GM12878 (cell line): ENCODE measurements at regions not wholly inside any gene's neighbourhood (a gene's known extent, or its start where the extent isn't known, plus 50 kb on each side); places are given as distances from the start of the nearest gene placed in this dataset.

Experiments used
- ATAC-seq: fragments of 200-7000 bp; cut with Tn5 transposase; 3 replicates; pipeline ENCODE4 v1.9.1; 2020; ENCODE audit warnings: mild to moderate bottlenecking, moderate library complexity
- BruUV-seq: library from RNA; stranded (reverse); fragments of 400-500 nt; replicated peaks from 2 replicates; lab custom pipeline; 2021; lab: Mats Ljungman, UMichigan
- CTCF ChIA-PET: fragments of 300-600 bp; sonication (Branson Sonifier 250); formaldehyde crosslinking; extraction: SDS; loops from one replicate; lab custom pipeline; 2021; ENCODE audit warnings: inconsistent platforms; lab: Yijun Ruan, JAX
- POLR2A ChIA-PET: fragments of 350-600 bp; formaldehyde crosslinking; extraction: SDS; loops from one replicate; lab custom pipeline; 2021; ENCODE audit warnings: inconsistent platforms; lab: Charles Lee
- RAD21 ChIA-PET: fragments of 300-600 bp; sonication (Branson Sonifier 250); formaldehyde crosslinking; loops from one replicate; lab custom pipeline; 2023; ENCODE audit warnings: antibody characterized with exemption; ENCODE audit not compliant: unreplicated experiment; lab: Charles Lee
- SMC1A ChIA-PET: fragments of 300-600 bp; sonication (Branson Sonifier 250); formaldehyde crosslinking; loops from one replicate; lab custom pipeline; 2023; ENCODE audit not compliant: unreplicated experiment, uncharacterized antibody; lab: Charles Lee
- DNase-seq: peaks from one replicate; pipeline ENCODE4 v3.0.0-alpha.2; 2011; ENCODE audit warnings: low read depth, low spot score
- FAIRE-seq: peaks from 3 replicates; lab custom pipeline; 2011; peaks lifted over from hg19 to GRCh38; lab: Jason Lieb, UNC
- H2AFZ ChIP-seq: 2 replicates; pipeline ENCODE4 v1.6.0; 2011; ENCODE audit warnings: low read depth, low read length, control low read depth; ENCODE audit not compliant: control insufficient read depth
- H3K27ac ChIP-seq: 2 replicates; pipeline ENCODE4 v1.5.1; 2011; ENCODE audit warnings: control low read depth; ENCODE audit not compliant: control insufficient read depth, insufficient read depth
- H3K27me3 ChIP-seq, 2 experiments: replicated peaks in 1 of 2; 2 replicates each; pipeline versions ENCODE4 v1.6.0 to v1.6.1; 2011; ENCODE audit warnings: low read length in 1 of 2; ENCODE audit not compliant: control insufficient read depth in 2 of 2, insufficient read depth in 2 of 2
- H3K36me3 ChIP-seq, 2 experiments: 2 replicates each; pipeline ENCODE4 v1.5.1; 2011; ENCODE audit warnings: low read length in 1 of 2; ENCODE audit not compliant: control insufficient read depth in 2 of 2, insufficient read depth in 2 of 2
- H3K4me1 ChIP-seq: 2 replicates; pipeline ENCODE4 v1.6.1; 2011; ENCODE audit warnings: mild to moderate bottlenecking, low read length, moderate library complexity, mixed read lengths; ENCODE audit not compliant: control insufficient read depth, insufficient read depth
- H3K4me2 ChIP-seq: 2 replicates; pipeline ENCODE4 v1.6.0; 2011; ENCODE audit warnings: control low read depth; ENCODE audit not compliant: control insufficient read depth, insufficient read depth
- H3K4me3 ChIP-seq: fragments of 200-600 bp; sonication (generic); 2 replicates; pipeline ENCODE4 v1.5.1; 2016
- H3K79me2 ChIP-seq: 2 replicates; pipeline ENCODE4 v1.6.0; 2011; ENCODE audit warnings: low read length; ENCODE audit not compliant: control insufficient read depth, insufficient read depth
- H3K9ac ChIP-seq: 2 replicates; pipeline ENCODE4 v1.8.0; 2011; ENCODE audit warnings: low read length, control low read depth, mixed read lengths; ENCODE audit not compliant: control insufficient read depth, insufficient read depth
- H3K9me3 ChIP-seq: replicated peaks from 3 replicates; pipeline ENCODE4 v1.5.1; 2011; ENCODE audit warnings: mild to moderate bottlenecking, low read length; ENCODE audit not compliant: control insufficient read depth, insufficient read depth
- H4K20me1 ChIP-seq: 2 replicates; pipeline ENCODE4 v1.6.0; 2011; ENCODE audit not compliant: control insufficient read depth, insufficient read depth
- BRCA1 ChIP-seq: IDR thresholded peaks from 2 replicates; pipeline ENCODE4 v1.6.1; 2011; ENCODE audit warnings: low read depth, low read length, improper control_type of control experiment
- EZH2 ChIP-seq: IDR thresholded peaks from 2 replicates; pipeline ENCODE4 v1.6.1; 2012; ENCODE audit warnings: low read depth, mild to moderate bottlenecking, control low read depth, inconsistent platforms, low read length, borderline replicate concordance; ENCODE audit not compliant: control insufficient read depth
- GABPA ChIP-seq: IDR thresholded peaks from 2 replicates; pipeline ENCODE4 v1.6.1; 2014; ENCODE audit warnings: antibody characterized with exemption, low read depth, mild to moderate bottlenecking, inconsistent platforms
- HCFC1 ChIP-seq: fragments of 150-350 bp; IDR thresholded peaks from 2 replicates; pipeline ENCODE4 v1.6.1; 2014; ENCODE audit warnings: low read length
- JUND ChIP-seq: IDR thresholded peaks from 2 replicates; pipeline ENCODE4 v1.6.1; 2012; ENCODE audit warnings: low read depth, mild to moderate bottlenecking, low read length, improper control_type of control experiment, moderate library complexity
- NR2C2 ChIP-seq: IDR thresholded peaks from 2 replicates; pipeline ENCODE4 v1.6.1; 2011; ENCODE audit warnings: borderline replicate concordance, low read depth; ENCODE audit not compliant: control insufficient read depth, insufficient read length
- RBBP5 ChIP-seq: fragments of 200-600 bp; sonication (generic); conservative IDR thresholded peaks from 2 replicates; pipeline ENCODE4 v1.6.1; 2016
- SMAD5 ChIP-seq: IDR thresholded peaks from 2 replicates; pipeline ENCODE4 v1.6.1; 2016; ENCODE audit warnings: antibody characterized with exemption, low read depth
- ZBTB33 ChIP-seq: fragments of 450-650 bp; IDR thresholded peaks from 2 replicates; pipeline ENCODE4 v1.6.1; 2017; ENCODE audit warnings: mild to moderate bottlenecking
- ZNF274 ChIP-seq: IDR thresholded peaks from one replicate; pipeline ENCODE4 v1.8.0; 2011; ENCODE audit not compliant: insufficient read length, insufficient read depth
- WGBS: methylation state at CpG from one replicate; pipeline ENCODE4 v1.1.6; 2016; ENCODE audit warnings: low lambda C conversion rate; ENCODE audit not compliant: insufficient replicate concordance, insufficient coverage; ENCODE audit errors: missing lambda C conversion rate; 5-methylcytosine and 5-hydroxymethylcytosine counted together
- in situ Hi-C: fragments of 300-500 bp; cut with MboI; formaldehyde crosslinking; loops from 9 replicates; pipeline ENCODE4 v1.14.3; 2018; ENCODE audit warnings: mixed read lengths
- intact Hi-C: fragments of 100-400 bp; cut with micrococcal nuclease; formaldehyde crosslinking; loops from one replicate; pipeline ENCODE4 v1.14.2; 2022; ENCODE audit not compliant: unreplicated experiment

DNA sequence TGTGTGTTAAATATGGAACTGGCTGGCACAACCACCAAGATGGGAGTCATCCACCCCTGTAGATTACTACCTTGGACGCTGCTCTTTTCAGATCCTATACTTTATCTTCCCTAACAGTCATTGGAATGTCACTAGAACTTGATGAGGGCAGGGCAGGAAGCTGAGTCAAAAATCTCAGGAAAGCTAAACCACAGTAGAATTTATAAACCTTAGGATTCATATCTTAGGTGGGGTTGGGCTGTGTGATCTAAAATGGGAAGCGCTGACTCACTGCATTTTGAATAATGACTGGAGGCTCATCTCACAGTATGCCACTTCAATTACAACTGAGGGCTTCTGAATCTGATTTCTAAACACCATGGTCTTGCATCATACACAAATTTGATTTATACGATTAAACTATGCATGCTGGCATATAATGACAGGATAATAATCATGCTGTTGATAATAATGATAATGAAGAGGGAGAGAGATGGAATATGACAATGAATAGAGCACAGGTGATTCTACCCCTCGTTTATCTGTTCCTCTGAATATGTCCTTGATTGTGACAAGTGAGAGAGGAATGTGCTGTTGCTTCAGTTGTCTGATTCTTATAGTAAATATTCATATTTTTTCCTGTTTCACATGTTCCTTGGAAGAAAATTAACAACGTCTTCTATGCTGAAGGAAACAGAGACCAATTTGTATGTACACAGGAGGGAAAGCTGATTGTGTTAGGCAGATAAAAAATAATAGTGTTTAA is 270.3 kb upstream of the HS3ST1 start:
- Histone ChIP-seq H3K27ac (no peak overlapping the region), H4K20me1 (no peaks in the 10 kb centered on the region), H3K4me1 (no peaks in the 10 kb centered on the region), H3K36me3 (no peaks in the 10 kb centered on the region), H2AFZ (no peak overlapping the region), H3K4me3 (no peak overlapping the region), H3K4me2 (no peak overlapping the region), H3K9ac (no peak overlapping the region), H3K9me3 (no peaks in the 10 kb centered on the region), H3K79me2 (no peaks in the 10 kb centered on the region), H3K27me3 (no peaks in the 10 kb centered on the region)
- ChIA-PET CTCF (no interaction called here), RAD21 (no interaction called here), POLR2A (no interaction called here), SMC1A (no interaction called here)
- in situ Hi-C loops (no loop called here), intact Hi-C loops (no loop called here)
- 11% methylated on average over 5 of the region's 5 CpGs for WGBS
- TF ChIP-seq EZH2 = no peak
- TF ChIP-seq BRCA1 = no peak
- no peak for TF ChIP-seq NR2C2
- no peak for TF ChIP-seq SMAD5
- no peak for TF ChIP-seq RBBP5
- no peak for TF ChIP-seq ZNF274
- TF ChIP-seq GABPA = no peak
- no peak for TF ChIP-seq ZBTB33
- TF ChIP-seq HCFC1 = no peak
- TF ChIP-seq JUND = no peak
- FAIRE-seq = no peak
- DNase-seq = no peak
- no TSS peak for BruUV-seq
- no peak for ATAC-seq
